Astrocyte of the spinal cord (primary cell): ENCODE measurements at regions not wholly inside any gene's neighbourhood (a gene's known extent, or its start where the extent isn't known, plus 50 kb on each side); places are given as distances from the start of the nearest gene placed in this dataset.

Experiments used
- DNase-seq: peaks from one replicate; pipeline ENCODE4 v3.0.0; 2011; ENCODE audit warnings: low read depth, low spot score
- H3K4me3 ChIP-seq: 2 replicates; pipeline ENCODE4 v1.5.1; 2011; ENCODE audit warnings: low read depth, mild to moderate bottlenecking, low read length, moderate library complexity
- CTCF ChIP-seq: IDR thresholded peaks from 2 replicates; pipeline ENCODE4 v1.5.1; 2012; ENCODE audit warnings: low read depth, mild to moderate bottlenecking, low read length, inconsistent platforms
- in situ Hi-C: cut with HindIII; loops from 2 replicates; pipeline ENCODE4 v1.10.0; 2017; ENCODE audit warnings: low sequenced_read_pairs

DNA sequence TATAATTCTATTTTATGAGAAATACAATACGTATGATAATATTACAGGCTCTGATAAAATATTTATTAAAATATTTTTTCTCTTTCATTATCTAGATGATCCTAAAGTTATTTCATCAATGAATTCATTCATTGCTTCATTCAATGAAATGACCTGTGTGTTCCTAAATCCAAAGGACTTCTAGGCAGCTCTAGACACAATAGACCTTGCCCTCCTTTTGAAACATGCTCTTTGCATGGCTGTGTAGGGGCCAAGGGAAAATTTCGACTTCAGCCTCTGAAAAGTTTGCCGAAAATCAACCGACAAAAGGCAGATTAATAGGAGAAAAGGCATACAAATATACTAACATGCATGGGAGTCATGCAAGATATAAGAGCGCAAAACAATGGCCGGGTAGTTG is 402.0 kb downstream of the ELAVL2 start:
- no peak for TF ChIP-seq CTCF

DNA sequence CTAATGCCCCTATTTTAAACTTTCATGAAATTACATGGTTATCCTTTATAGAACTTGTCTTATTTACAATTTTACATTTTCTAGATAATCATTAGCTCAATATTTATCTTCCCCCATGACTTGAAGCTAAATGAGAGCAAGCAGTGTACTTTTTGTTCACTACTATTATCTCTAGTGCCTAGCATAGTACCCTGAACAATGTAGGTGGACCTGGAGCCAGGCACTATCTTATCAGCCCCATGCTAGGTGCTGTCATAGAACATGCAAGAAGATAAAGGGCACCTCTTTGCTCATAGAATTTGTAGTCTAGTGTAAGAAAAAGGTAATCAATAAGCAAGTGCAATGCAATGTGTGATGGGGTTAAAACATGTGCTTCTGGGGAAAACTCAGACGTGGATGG is 399.9 kb downstream of the ELAVL2 start:
- no peak for TF ChIP-seq CTCF
- DNase-seq = no peak
- in situ Hi-C loops = no loop called here
- H3K4me3 ChIP-seq = no peak overlapping the region

More for the DNA sequence above, 402.0 kb downstream of the ELAVL2 start:
- in situ Hi-C loops = no loop called here
- no peak for DNase-seq
- H3K4me3 ChIP-seq = no peak overlapping the region

- in situ Hi-C loops = no loop called here
- no peak for TF ChIP-seq CTCF
Measured at GRCh38 chr9:23431459-23431858, 394.6 kb downstream of the ELAVL2 start.

GRCh38 chr9:23434654-23435053 is 391.4 kb downstream of the ELAVL2 start:
- H3K4me3 ChIP-seq = no peak overlapping the region
- in situ Hi-C loops = no loop called here
- DNase-seq = no peak
- TF ChIP-seq CTCF = no peak

More at GRCh38 chr9:23431459-23431858, 394.6 kb downstream of the ELAVL2 start:
- no peak overlapping the region for H3K4me3 ChIP-seq
- DNase-seq = no peak

DNA sequence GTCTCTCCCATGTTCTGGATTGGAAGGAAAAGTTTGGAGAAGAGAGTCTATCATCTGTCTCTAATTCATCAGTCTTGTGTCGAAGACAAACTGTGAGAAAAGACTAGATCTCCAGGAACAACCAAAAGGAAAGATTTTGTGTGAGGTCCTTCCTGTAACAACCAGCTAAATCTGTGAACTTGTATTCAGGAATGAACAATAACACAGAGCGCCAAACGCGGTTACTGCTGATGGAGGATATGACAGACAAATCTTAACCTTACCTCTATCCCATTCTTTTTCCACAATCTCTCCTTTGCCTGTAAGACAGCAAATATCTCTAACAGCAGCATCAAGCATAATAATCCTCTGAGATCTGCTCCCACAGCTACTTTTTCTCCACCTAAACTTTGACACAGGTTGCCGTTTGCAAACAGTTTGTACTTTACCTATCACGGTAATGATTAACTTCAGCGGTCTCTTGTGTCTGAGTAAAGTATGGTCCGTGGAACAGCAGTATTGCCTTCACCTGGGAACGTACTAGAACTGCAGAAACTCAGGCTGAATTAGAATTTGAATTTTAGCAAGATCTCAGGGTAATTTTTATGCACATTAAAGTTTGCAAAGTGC is 387.6 kb downstream of the ELAVL2 start:
- in situ Hi-C loops = no loop called here
- H3K4me3 ChIP-seq = no peak overlapping the region
- DNase-seq = no peak
- no peak for TF ChIP-seq CTCF

DNA sequence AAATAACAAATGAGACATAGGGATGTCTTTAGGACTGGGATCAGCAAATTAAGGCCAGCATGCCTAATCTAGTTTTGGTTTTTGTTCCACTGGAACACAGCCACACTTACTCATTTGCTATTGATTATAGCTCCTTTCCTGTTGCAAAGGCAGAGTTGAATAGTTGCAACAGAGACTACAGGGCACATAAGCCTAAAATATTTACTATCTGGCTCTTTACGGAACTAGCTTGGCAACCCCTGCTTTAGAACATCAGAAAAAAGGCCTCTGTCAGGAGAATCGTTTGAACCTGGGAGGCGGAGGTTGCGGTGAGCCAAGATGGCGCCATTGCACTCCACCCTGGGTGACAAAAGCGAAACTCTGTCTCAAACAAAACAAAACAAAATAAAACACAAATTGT is 384.8 kb downstream of the ELAVL2 start:
- no peak for TF ChIP-seq CTCF
- in situ Hi-C loops = no loop called here
- H3K4me3 ChIP-seq = no peak overlapping the region
- DNase-seq = no peak
